AG10803 (cell line): ENCODE measurements at regions not wholly inside any gene's neighbourhood (a gene's known extent, or its start where the extent isn't known, plus 50 kb on each side); places are given as distances from the start of the nearest gene placed in this dataset.

Experiments used
- DNase-seq: peaks from one replicate; pipeline ENCODE4 v3.0.0; 2010; ENCODE audit warnings: low read depth
- H3K4me3 ChIP-seq: 2 replicates; pipeline ENCODE4 v1.5.1; 2011; ENCODE audit warnings: mild to moderate bottlenecking, low read length, control low read depth
- TF ChIP-seq, protein P1 (sequence below): conservative IDR thresholded peaks from 2 replicates; pipeline ENCODE4 v1.5.1; 2011; ENCODE audit warnings: mild to moderate bottlenecking, low read length, control low read depth, inconsistent platforms

DNA sequence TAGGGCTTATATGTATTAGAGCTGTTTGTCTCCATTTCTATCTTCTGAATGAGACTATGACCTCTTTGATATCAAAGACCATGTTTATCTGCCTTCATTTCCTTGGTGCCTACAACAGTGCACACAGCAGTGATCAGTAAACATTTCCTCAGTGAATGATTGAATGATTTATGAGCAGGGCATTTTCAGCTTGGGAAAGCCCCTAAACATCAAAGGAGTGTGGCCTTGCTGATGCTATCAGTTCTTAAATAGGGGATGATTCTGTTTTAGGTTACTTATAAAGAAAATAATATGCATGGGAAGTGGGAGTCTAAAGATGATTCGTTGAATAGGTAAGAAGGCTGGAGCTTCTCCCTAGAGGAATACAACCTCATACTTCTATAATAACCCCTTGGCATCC, 425.3 kb downstream of the ZNF521 start:
- TF ChIP-seq, protein P1, sequence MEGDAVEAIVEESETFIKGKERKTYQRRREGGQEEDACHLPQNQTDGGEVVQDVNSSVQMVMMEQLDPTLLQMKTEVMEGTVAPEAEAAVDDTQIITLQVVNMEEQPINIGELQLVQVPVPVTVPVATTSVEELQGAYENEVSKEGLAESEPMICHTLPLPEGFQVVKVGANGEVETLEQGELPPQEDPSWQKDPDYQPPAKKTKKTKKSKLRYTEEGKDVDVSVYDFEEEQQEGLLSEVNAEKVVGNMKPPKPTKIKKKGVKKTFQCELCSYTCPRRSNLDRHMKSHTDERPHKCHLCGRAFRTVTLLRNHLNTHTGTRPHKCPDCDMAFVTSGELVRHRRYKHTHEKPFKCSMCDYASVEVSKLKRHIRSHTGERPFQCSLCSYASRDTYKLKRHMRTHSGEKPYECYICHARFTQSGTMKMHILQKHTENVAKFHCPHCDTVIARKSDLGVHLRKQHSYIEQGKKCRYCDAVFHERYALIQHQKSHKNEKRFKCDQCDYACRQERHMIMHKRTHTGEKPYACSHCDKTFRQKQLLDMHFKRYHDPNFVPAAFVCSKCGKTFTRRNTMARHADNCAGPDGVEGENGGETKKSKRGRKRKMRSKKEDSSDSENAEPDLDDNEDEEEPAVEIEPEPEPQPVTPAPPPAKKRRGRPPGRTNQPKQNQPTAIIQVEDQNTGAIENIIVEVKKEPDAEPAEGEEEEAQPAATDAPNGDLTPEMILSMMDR = no peak
- no peak overlapping the region for H3K4me3 ChIP-seq
- no peak for DNase-seq

DNA sequence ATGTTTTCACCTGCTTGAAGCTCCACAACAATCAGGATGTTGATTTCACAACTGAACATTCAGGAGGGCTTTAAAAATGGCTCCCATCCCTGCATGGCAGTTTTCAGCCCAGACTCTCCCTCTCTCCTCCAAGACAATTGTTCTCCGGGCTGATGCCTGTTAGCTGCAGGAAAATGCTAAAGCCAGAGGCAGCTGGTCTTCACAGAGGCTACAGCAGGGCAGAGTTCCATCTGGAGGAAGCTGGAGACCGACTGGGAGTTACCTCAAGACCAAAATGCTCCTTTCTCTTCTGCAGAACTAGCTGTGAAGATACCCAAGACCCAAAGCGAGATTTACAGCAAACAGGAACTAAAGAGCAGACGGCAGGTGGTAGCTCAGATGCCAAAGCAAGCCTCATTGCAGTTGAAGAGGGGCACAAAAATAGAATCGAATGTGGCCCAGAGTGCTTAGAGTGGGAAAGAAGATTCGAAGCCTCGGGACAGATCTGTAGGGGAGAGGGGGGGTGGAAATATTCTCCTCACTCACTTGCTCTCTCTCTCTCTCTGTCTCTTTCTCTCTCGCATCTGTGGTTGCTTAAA, 423.6 kb downstream of the ZNF521 start:
- TF ChIP-seq, protein P1 = no peak
- DNase-seq = no peak

DNA sequence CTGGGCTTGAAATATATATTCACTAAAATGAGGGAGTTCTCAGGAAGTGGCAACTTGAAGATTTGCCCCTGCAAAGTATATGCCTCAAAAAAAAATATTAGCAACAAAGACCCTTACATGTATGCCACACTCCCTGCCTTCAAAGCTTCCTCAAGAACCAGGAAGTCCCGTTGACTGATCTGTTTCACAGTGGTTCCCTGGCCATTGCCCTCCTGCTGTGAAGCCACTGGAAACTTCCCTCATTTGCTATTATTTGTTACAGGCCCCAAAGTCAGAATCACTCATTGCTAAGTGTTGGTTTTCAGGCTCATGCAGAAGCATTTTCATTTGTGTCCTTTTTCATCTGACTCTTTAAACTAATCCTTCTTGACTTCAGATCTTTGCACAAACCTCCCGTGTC, 421.5 kb downstream of the ZNF521 start:
- DNase-seq = no peak
- TF ChIP-seq, protein P1 = no peak
- no peak overlapping the region for H3K4me3 ChIP-seq

More for the DNA sequence above, 423.6 kb downstream of the ZNF521 start:
- H3K4me3 ChIP-seq = no peak overlapping the region

- H3K4me3 ChIP-seq = no peak overlapping the region
- TF ChIP-seq, protein P1 = no peak
- DNase-seq = no peak
Observed at GRCh38 chr18:24930971-24931370, 421.0 kb downstream of the ZNF521 start.

DNA sequence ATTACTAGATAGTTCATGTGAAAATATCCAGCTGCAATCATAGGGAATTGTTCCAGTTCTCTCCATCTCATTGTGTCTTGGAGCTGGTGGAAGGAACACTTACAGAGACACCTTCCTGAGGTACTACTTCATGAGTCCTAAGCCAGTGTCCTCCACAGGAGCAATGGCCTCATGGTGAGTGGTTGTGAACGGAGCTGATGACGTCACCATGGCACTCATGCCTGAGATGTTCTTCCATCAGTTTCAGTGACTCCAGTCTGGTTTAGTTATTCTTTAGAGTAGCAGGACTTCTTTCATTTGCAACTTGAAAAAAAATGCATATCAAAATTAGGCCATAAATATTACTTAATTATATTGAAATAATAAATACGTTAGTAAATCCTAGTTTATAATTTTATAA, 418.6 kb downstream of the ZNF521 start:
- H3K4me3 ChIP-seq = no peak overlapping the region
- DNase-seq = no peak
- TF ChIP-seq, protein P1 = no peak

- no peak for DNase-seq
- TF ChIP-seq, protein P1 = no peak
- H3K4me3 ChIP-seq = no peak overlapping the region
Observed at GRCh38 chr18:24934258-24934932, 417.6 kb downstream of the ZNF521 start.

DNA sequence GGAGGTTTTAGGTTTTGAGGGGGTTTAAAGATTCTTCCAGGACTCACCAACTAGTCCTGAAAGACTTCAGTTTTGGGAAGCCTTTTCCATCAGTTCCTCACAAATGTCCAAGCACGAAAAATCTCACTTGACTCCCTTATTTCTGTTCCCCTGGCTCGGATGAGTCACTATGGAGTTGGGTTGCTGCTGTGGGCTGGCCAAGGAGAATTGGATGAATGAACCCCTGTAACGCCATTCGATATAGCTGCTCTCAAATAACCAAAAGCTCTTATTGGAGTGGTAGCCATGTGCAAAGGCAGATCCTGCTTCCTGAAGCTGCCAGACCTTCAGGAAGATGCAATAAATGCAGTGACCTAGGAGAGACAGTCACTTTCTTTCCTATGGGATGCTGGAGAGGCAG, 417.0 kb downstream of the ZNF521 start:
- H3K4me3 ChIP-seq = no peak overlapping the region
- TF ChIP-seq, protein P1 = no peak
- DNase-seq = no peak
